C4-2B (cell line): ENCODE measurements at regions not wholly inside any gene's neighbourhood (a gene's known extent, or its start where the extent isn't known, plus 50 kb on each side); places are given as distances from the start of the nearest gene placed in this dataset.

Source experiments
- ZFX ChIP-seq: fragments of 450-650 bp; IDR thresholded peaks from 2 replicates; pipeline ENCODE4 v1.6.1; 2017
- TF ChIP-seq, protein P1 (sequence below): fragments of 450-650 bp; conservative IDR thresholded peaks from 2 replicates; pipeline ENCODE4 v1.5.1; 2017; ENCODE audit warnings: mild to moderate bottlenecking

DNA sequence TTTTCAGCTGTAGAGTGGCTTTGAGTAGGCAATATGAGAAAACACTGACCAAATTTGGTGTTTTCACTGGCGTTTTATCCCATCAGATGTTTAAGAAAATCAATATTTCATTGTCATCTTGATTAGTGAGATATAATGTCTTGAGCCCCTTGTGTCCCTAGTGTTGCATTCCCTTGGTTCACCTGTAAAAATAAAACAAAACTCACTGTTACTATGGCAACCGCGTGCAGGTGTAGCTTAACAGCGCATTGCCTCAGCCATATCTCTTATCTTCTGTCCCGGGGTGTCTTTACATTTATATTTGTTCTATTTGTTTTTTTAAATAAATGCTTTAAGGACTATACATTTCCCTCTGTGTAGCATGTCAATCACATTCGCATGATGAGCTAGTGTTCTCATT, 551.6 kb downstream of the ZIC1 start:
- TF ChIP-seq, protein P1, sequence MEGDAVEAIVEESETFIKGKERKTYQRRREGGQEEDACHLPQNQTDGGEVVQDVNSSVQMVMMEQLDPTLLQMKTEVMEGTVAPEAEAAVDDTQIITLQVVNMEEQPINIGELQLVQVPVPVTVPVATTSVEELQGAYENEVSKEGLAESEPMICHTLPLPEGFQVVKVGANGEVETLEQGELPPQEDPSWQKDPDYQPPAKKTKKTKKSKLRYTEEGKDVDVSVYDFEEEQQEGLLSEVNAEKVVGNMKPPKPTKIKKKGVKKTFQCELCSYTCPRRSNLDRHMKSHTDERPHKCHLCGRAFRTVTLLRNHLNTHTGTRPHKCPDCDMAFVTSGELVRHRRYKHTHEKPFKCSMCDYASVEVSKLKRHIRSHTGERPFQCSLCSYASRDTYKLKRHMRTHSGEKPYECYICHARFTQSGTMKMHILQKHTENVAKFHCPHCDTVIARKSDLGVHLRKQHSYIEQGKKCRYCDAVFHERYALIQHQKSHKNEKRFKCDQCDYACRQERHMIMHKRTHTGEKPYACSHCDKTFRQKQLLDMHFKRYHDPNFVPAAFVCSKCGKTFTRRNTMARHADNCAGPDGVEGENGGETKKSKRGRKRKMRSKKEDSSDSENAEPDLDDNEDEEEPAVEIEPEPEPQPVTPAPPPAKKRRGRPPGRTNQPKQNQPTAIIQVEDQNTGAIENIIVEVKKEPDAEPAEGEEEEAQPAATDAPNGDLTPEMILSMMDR = no peak
- TF ChIP-seq ZFX = no peak
